NB4 (cell line): ENCODE measurements at regions not wholly inside any gene's neighbourhood (a gene's known extent, or its start where the extent isn't known, plus 50 kb on each side); places are given as distances from the start of the nearest gene placed in this dataset.

Source experiments
- CTCF ChIP-seq: IDR thresholded peaks from one replicate; pipeline ENCODE4 v1.5.1; 2012; ENCODE audit warnings: low read depth, low read length
- POLR2A ChIP-seq: IDR thresholded peaks from 2 replicates; pipeline ENCODE4 v1.6.1; 2011; ENCODE audit warnings: mild to moderate bottlenecking; ENCODE audit not compliant: insufficient read length; ENCODE audit errors: extremely low read depth

GRCh38 chr1:213366141-213366831 is 315.2 kb downstream of the RPS6KC1 start:
- TF ChIP-seq CTCF (no peak), POLR2A (no peak)
